AG10803 (cell line): ENCODE measurements at regions not wholly inside any gene's neighbourhood (a gene's known extent, or its start where the extent isn't known, plus 50 kb on each side); places are given as distances from the start of the nearest gene placed in this dataset.
A peak's percentile ranks its signal among the peaks of the same experiment; 100 is the strongest.

Source experiments
- DNase-seq: peaks from one replicate; pipeline ENCODE4 v3.0.0; 2010; ENCODE audit warnings: low read depth
- H3K4me3 ChIP-seq: 2 replicates; pipeline ENCODE4 v1.5.1; 2011; ENCODE audit warnings: mild to moderate bottlenecking, low read length, control low read depth
- TF ChIP-seq, protein P1 (sequence below): conservative IDR thresholded peaks from 2 replicates; pipeline ENCODE4 v1.5.1; 2011; ENCODE audit warnings: mild to moderate bottlenecking, low read length, control low read depth, inconsistent platforms

- DNase-seq: peak; percentile 90
- TF ChIP-seq, protein P1, sequence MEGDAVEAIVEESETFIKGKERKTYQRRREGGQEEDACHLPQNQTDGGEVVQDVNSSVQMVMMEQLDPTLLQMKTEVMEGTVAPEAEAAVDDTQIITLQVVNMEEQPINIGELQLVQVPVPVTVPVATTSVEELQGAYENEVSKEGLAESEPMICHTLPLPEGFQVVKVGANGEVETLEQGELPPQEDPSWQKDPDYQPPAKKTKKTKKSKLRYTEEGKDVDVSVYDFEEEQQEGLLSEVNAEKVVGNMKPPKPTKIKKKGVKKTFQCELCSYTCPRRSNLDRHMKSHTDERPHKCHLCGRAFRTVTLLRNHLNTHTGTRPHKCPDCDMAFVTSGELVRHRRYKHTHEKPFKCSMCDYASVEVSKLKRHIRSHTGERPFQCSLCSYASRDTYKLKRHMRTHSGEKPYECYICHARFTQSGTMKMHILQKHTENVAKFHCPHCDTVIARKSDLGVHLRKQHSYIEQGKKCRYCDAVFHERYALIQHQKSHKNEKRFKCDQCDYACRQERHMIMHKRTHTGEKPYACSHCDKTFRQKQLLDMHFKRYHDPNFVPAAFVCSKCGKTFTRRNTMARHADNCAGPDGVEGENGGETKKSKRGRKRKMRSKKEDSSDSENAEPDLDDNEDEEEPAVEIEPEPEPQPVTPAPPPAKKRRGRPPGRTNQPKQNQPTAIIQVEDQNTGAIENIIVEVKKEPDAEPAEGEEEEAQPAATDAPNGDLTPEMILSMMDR: no peak
- H3K4me3 ChIP-seq: no peak overlapping the region
These were observed 92.0 kb upstream of the TNIP3 start for GRCh38 chr4:121255986-121256750.

DNA sequence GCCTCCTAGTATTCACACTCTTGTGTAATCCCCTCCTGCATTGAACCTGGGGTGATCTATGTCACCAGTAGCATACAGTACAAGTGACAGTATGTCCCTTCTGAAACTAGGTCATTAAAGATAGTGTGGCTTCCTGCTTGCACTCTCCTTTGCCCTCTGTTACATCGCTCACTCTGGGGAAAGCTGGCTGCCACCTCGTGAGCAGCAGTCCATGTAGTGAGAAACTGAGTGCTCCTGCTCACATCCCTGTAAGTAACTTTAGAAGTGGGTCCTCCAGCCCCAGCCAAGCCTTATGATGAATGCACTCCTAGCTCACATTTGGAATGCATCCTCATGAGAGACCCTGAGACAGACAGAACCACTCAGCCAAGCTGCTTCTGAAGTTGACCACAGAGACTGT is 89.8 kb upstream of the TNIP3 start:
- TF ChIP-seq, protein P1: no peak
- no peak overlapping the region for H3K4me3 ChIP-seq
- no peak for DNase-seq

- TF ChIP-seq, protein P1: peak; percentile 91
- DNase-seq: peak; percentile 66
- H3K4me3 ChIP-seq: no peak overlapping the region
These were observed 88.2 kb upstream of the TNIP3 start for GRCh38 chr4:121252224-121252806.

GRCh38 chr4:121248747-121249146 is 84.6 kb upstream of the TNIP3 start:
- H3K4me3 ChIP-seq: no peak overlapping the region
- TF ChIP-seq, protein P1: no peak
- DNase-seq: no peak

DNA sequence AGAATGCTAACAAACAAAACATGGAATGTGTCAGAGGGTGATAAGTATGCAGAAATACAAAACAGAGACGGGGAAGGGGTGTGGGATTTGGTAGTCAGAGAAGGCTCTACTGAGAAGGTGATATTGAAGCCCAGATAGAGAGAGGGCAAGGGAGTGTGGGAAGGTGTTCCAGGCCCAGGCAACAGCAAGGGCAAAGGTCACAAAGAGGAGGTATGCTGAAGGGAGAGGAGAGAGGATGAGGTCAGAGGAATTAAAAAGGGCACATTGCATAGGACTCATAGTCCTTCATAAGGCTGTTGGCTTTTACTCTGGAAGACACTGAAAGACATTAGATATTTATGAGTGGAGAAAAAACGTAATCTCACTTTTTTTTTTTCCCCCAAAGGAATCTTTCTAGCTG is 82.6 kb upstream of the TNIP3 start:
- H3K4me3 ChIP-seq: no peak overlapping the region
- no peak for DNase-seq
- TF ChIP-seq, protein P1: no peak

DNA sequence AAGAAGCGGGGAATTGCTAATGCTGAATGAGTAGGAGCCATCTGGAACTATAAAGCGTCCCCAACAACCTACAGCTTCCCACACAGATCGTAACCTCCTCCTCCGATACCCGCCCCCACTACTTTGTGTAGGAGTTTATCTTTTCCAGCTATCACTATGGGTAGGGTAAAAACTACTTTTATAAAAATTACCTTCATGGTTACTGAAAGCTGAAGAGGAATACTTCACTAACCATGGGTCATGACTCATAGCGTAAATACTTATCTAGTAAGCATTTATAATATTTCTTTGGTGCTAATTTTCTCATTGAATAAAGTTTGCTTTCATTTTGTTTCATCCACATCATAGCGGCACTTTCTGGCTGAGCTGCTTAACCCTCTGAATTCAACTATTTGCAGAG is 79.4 kb upstream of the TNIP3 start:
- TF ChIP-seq, protein P1: no peak
- peak; percentile 9 for DNase-seq
- H3K4me3 ChIP-seq: peak overlapping the region; percentile 33

DNA sequence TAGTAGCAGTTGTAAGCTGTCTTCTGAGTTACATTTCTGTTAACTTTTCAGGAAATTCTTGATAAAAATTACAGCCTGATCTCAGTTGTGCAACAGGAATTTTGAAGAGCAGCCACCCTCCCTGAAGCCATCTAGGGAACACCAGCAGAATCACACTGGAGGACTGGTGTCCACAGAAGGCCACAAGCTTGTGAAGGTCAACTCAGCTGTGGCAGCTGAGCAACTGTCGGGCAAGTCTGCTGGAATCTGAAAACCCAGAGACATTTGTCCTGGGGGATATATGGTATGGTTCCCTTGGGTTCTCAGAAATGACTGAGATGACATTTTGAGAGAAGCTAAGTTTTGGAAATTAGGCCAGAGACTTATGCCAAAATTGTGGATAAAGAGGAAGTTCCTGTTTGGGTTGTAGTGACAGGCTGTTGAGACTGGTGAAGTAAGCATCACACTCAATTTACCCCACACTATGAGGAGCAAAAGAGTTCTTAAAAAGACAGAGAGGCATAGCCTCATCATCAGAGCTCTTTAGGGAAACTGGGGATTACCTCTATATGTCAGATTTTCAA is 78.1 kb upstream of the TNIP3 start:
- TF ChIP-seq, protein P1: no peak
- no peak overlapping the region for H3K4me3 ChIP-seq
- no peak for DNase-seq
